HG03175 (cell line): ENCODE measurements at regions not wholly inside any gene's neighbourhood (a gene's known extent, or its start where the extent isn't known, plus 50 kb on each side); places are given as distances from the start of the nearest gene placed in this dataset.

ENCODE experiments used
- ATAC-seq: cut with Tn5 transposase; IDR thresholded peaks from one replicate; pipeline ENCODE4 v1.9.1; 2021; ENCODE audit warnings: mild to moderate bottlenecking, moderate library complexity; ENCODE audit not compliant: unreplicated experiment

GRCh38 chr5:28927559-28928326 is 1889.4 kb upstream of the CDH9 start:
- no peak for ATAC-seq

- ATAC-seq: no peak
These were observed 1888.0 kb upstream of the CDH9 start for GRCh38 chr5:28926422-28926821.

- ATAC-seq: no peak
These were observed 1879.2 kb upstream of the CDH9 start for GRCh38 chr5:28917631-28918030.

GRCh38 chr5:28914297-28914696 is 1875.9 kb upstream of the CDH9 start:
- ATAC-seq: no peak

GRCh38 chr5:28903643-28904042 is 1865.3 kb upstream of the CDH9 start:
- no peak for ATAC-seq

GRCh38 chr5:28896949-28897348 is 1858.6 kb upstream of the CDH9 start:
- ATAC-seq: no peak

- no peak for ATAC-seq
These were observed 1842.5 kb upstream of the CDH9 start for GRCh38 chr5:28880936-28881335.

GRCh38 chr5:28877050-28877449 is 1838.7 kb upstream of the CDH9 start:
- no peak for ATAC-seq

- ATAC-seq: no peak
These were observed 1825.6 kb upstream of the CDH9 start for GRCh38 chr5:28864006-28864405.

- ATAC-seq: no peak
These were observed 1824.4 kb upstream of the CDH9 start for GRCh38 chr5:28862860-28863196.

- ATAC-seq: no peak
These were observed 1823.9 kb upstream of the CDH9 start for GRCh38 chr5:28862137-28862859.

GRCh38 chr5:28855626-28856025 is 1817.2 kb upstream of the CDH9 start:
- no peak for ATAC-seq

- no peak for ATAC-seq
These were observed 1812.0 kb upstream of the CDH9 start for GRCh38 chr5:28850320-28850921.

GRCh38 chr5:28831042-28831441 is 1792.7 kb upstream of the CDH9 start:
- ATAC-seq: no peak

GRCh38 chr5:28823231-28823630 is 1784.8 kb upstream of the CDH9 start:
- no peak for ATAC-seq

GRCh38 chr5:28822071-28822470 is 1783.7 kb upstream of the CDH9 start:
- ATAC-seq: no peak

GRCh38 chr5:28810751-28811136 is 1772.4 kb upstream of the CDH9 start:
- no peak for ATAC-seq

GRCh38 chr5:28809811-28810750 is 1771.7 kb upstream of the CDH9 start:
- ATAC-seq: no peak

- ATAC-seq: no peak
These were observed 1770.8 kb upstream of the CDH9 start for GRCh38 chr5:28808967-28809810.

GRCh38 chr5:28807195-28807729 is 1768.9 kb upstream of the CDH9 start:
- no peak for ATAC-seq
